NCI-H1417 treated with DMSO at 0.1 percent for 48 hours (cell line): ENCODE measurements at regions not wholly inside any gene's neighbourhood (a gene's known extent, or its start where the extent isn't known, plus 50 kb on each side); places are given as distances from the start of the nearest gene placed in this dataset.

Experiments
- DNase-seq: peaks from one replicate; lab custom pipeline; 2025; lab: John Stamatoyannopoulos, UW

DNA sequence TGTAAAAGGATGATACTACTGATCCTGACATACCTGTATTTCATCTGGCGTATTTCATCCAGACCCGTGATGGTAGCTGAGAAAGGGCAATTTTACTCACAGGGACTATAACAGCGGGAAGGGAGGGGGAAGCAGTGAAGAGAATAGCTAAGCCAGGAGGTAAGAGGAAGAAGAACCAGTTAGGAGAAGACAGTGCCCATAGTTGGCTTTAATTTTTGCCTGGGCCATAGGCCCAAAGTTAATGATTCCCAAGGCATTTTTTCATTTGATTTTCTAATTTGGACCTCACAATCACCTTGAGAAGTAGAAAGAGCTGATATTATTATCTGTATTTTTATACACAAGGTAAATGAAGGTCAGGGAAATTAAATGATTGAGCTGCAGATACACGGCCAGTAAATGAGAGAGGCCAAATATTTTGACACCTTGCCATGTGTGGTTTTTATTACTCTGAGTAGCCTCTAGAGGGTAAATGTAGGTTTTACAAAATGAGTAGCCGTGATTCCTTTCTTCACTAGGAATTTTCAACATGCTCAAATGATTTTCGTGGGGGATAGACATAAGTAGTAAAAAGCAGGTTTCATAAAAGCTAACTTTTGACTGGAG lies 382.2 kb downstream of the FUT8 start:
- no peak for DNase-seq

GRCh38 chr14:65798216-65798615 lies 385.7 kb downstream of the FUT8 start:
- DNase-seq: no peak

GRCh38 chr14:65800694-65801093 lies 388.2 kb downstream of the FUT8 start:
- no peak for DNase-seq

- no peak for DNase-seq
Observed at GRCh38 chr14:65802196-65802595, 389.7 kb downstream of the FUT8 start.

DNA sequence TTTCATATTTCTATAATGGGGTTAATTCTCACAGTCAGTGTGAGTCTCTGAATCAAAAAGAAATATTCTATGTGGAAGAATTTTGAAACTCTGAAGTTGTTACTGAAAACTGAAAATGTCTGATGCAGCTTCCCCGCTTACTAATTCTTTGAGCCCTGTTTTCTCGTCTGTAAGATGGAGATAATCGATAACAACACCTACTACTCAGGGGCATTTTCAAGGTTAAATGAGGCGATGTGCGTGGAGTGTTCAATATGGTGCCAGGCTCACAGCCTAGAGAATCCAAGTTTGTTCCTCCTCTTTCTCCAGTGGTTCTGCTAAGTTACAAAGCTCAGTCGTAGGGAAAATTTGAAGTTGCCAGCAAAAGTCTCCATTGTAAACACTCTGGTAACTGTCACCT lies 391.4 kb downstream of the FUT8 start:
- no peak for DNase-seq

DNA sequence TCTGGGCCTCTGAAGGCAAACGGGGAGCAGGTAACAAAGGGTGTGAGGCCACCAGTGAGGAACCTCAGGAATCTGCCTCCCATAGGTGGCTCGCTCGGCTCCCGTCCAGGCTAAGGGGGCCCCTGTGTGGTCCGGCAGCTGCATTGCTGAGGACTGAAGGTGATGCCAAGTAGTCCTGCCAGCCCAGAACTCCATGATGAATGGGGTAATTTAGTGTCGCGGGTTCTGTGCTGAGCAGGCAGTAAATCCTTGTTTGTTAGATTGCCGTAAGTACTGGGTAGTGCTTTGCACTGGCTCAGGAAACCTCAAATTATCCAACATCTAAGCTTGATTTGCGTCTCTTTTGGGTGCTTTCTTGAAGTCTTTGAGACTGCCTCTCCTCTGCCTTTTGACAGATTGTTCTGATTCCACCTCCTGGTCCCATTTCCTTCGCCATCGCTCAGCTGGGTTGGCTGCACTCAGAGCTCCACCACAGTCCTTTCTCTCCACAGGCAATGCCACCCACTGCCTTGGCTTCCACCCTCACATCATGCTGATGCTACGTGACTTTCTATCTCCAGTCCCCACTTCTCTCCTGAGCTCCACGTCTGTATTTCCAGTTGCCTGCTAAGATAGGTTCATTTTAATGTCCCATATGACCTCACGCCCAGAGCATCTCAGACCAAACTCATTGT lies 392.0 kb downstream of the FUT8 start:
- no peak for DNase-seq

- DNase-seq: no peak
Observed at GRCh38 chr14:65805113-65805473, 392.6 kb downstream of the FUT8 start.

DNA sequence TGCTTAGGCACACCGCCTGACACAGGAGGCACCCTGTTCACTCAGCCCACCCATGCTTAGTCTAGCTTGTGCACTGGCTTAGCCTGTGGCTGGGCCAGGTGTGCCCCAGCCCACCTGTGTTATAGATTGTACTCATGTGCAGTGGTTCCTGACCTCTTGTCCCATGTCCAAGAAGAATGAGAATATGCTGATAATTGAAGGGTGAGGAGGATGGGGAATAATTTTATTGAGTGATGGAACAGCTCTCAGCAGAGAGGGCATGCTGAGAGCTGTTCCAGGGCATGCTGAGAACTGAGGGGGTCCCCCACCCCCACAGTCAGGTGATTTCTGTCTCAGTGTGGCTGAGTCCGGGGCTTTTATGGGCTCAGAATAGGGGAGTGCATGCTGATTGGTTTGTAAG lies 395.9 kb downstream of the FUT8 start:
- DNase-seq: no peak

- no peak for DNase-seq
Observed at GRCh38 chr14:65810322-65810721, 397.8 kb downstream of the FUT8 start.

GRCh38 chr14:65813760-65814384 lies 401.3 kb downstream of the FUT8 start:
- DNase-seq: no peak

- no peak for DNase-seq
Observed at GRCh38 chr14:65815127-65815526, 402.6 kb downstream of the FUT8 start.

GRCh38 chr14:65817011-65817410 lies 404.5 kb downstream of the FUT8 start:
- DNase-seq: no peak

DNA sequence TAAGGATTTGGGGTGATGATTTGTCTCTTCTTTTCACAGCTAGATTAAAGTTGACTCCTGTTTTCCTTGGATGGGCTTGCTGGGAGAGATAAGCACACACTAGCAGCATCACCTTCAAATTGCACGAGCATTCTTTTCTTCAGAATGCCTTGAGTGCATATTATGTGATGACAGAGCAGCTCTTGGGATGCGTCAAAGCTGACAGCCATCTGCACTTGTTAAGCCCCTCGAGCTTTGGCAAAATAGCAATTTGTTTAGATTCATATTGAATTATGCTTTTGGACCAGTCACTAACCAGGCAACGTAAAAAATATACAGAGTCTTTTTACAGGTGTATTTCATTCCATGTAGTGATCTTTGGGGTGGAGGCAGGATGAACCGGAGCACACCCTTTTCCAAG lies 407.0 kb downstream of the FUT8 start:
- DNase-seq: no peak

DNA sequence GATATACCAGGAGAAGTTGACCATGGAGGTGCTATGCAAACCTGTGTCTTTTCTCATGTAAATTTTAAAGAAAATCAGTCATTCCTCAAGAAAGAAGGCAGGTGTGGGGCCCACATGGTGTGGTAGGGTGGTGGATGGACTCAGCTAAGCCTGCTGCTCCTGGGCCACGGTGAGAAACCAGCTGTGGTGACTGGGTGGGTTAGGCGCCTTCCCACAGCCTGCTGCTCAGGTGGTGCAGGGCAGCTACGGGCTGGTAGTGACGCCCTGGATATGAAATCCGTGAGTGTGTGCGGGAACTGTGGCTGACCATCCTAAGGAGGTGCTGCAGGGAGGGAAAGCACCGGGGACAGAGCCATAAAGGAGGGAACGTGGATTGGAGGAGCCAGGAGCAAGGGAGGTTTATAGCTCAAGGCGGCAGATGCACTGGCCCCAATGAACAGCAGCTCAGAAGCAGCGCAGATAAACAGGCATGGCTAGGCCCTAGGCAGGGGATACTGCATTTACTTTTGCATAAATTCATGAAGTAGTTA lies 408.8 kb downstream of the FUT8 start:
- DNase-seq: no peak

GRCh38 chr14:65824285-65824977 lies 411.9 kb downstream of the FUT8 start:
- DNase-seq: peak; percentile 29

DNA sequence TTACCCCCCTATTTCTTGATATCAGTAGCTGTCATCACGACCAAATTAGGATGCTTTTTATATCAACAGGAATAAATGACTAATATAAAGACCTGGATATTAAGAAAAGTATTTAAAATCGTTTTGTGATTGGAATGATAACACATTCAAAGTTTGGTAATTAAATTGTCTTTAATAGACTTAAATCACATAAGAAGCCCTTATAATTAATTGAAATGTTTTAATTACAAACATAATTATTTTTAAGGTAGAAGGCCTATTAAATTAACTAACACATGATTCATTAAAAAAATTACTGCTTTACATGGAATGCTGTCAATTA lies 412.4 kb downstream of the FUT8 start:
- no peak for DNase-seq

- DNase-seq: no peak
Observed at GRCh38 chr14:65826946-65827345, 414.4 kb downstream of the FUT8 start.

DNA sequence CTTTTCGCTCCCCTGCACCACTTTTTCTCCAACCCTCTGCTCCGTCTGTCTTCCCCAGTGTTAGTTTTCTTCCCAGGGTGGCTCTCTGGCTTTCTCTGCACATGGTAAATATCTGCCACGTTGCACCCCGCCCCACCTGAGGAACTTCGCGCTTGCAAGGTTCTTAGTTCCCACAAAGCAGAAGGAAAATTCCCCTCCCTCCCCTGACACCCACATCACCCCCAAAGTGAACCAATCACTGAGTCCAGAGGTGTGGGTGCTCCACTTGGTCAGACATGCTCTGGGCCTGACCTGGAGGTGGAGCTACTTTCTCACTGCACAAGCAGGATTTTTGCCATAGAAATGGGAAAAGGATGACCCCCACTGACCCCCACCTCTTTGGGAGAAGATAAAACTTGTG lies 415.0 kb downstream of the FUT8 start:
- DNase-seq: no peak

GRCh38 chr14:65828396-65828795 lies 415.9 kb downstream of the FUT8 start:
- no peak for DNase-seq

- no peak for DNase-seq
Observed at GRCh38 chr14:65832431-65833266, 420.1 kb downstream of the FUT8 start.

- DNase-seq: no peak
Observed at GRCh38 chr14:65833267-65833880, 420.8 kb downstream of the FUT8 start.

DNA sequence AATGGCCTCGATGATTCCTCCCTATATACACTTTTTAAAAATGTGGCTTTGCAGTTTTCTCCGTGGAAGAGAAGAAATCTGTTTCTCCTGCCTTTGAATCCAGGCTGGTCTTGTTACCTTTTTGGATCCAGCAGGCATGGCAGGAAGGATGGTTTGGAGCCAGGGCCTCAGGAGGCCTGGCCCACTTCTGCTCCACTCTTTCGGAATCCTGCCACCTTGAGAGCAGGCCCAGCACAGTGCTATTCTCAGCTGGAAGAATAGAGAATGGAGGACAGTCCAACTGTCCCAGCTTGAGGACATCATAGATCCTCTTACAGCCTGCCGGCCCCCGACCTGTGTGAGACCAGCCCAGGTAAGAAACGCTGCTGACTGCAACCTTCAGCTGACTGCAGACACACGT lies 421.5 kb downstream of the FUT8 start:
- DNase-seq: no peak
